H1 (cell line): ENCODE measurements at regions not wholly inside any gene's neighbourhood (a gene's known extent, or its start where the extent isn't known, plus 50 kb on each side); places are given as distances from the start of the nearest gene placed in this dataset.

Source experiments
- GTF2F1 ChIP-seq: IDR thresholded peaks from 2 replicates; pipeline ENCODE4 v1.6.1; 2012; ENCODE audit warnings: low read depth, low read length, improper control_type of control experiment, borderline replicate concordance
- POLR2A ChIP-seq, 2 experiments: IDR thresholded peaks; 1 replicate in 1 of 2; 2 replicates in 1 of 2; pipeline ENCODE4 v1.6.1; 2011; ENCODE audit warnings: low read depth in 2 of 2, low read length in 2 of 2, mild to moderate bottlenecking in 2 of 2; ENCODE audit errors: control extremely low read depth in 1 of 2
- SRF ChIP-seq: IDR thresholded peaks from 2 replicates; pipeline ENCODE4 v1.6.1; 2011; ENCODE audit warnings: mild to moderate bottlenecking, low read depth, low read length, moderate library complexity
- TAF1 ChIP-seq: IDR thresholded peaks from 2 replicates; pipeline ENCODE4 v1.6.1; 2011; ENCODE audit warnings: mild to moderate bottlenecking, low read depth, low read length

GRCh38 chr2:220963930-220964329 is 608.2 kb downstream of the EPHA4 start:
- no peak for TF ChIP-seq TAF1
- no peak for TF ChIP-seq GTF2F1
- no peak for TF ChIP-seq SRF
- no peak for TF ChIP-seq POLR2A (IDR thresholded peaks at IDR 0.05; ENCODE audit: control extremely low read depth in 1 of 2, low read depth in 2 of 2, low read length in 2 of 2)
